Loucy (cell line): ENCODE measurements at regions not wholly inside any gene's neighbourhood (a gene's known extent, or its start where the extent isn't known, plus 50 kb on each side); places are given as distances from the start of the nearest gene placed in this dataset.

Experiments
- H2AFZ ChIP-seq: fragments of 200-600 bp; sonication (generic); 2 replicates; pipeline ENCODE4 v1.6.0; 2016; ENCODE audit warnings: antibody characterized with exemption, mild to moderate bottlenecking, low read length, moderate library complexity
- H3F3A ChIP-seq: fragments of 200-600 bp; 2 replicates; pipeline ENCODE4 v1.6.0; 2016; ENCODE audit warnings: antibody characterized with exemption, low read depth, mild to moderate bottlenecking
- H3K27me3 ChIP-seq: fragments of 200-600 bp; sonication (generic); 2 replicates; pipeline ENCODE4 v1.6.1; 2014; ENCODE audit warnings: low read length, mild to moderate bottlenecking; ENCODE audit not compliant: insufficient read depth, poor library complexity, severe bottlenecking
- H3K36me3 ChIP-seq: fragments of 200-600 bp; sonication (generic); 2 replicates; pipeline ENCODE4 v1.6.1; 2016; ENCODE audit warnings: low read length; ENCODE audit not compliant: insufficient read depth
- H3K4me1 ChIP-seq: fragments of 200-600 bp; sonication (generic); 2 replicates; pipeline ENCODE4 v1.5.1; 2014; ENCODE audit warnings: low read length, mild to moderate bottlenecking; ENCODE audit not compliant: insufficient read depth, poor library complexity, severe bottlenecking
- H3K4me2 ChIP-seq: fragments of 200-600 bp; sonication (generic); 2 replicates; pipeline ENCODE4 v1.6.0; 2014; ENCODE audit warnings: antibody characterized with exemption, low read length, low read depth, mild to moderate bottlenecking; ENCODE audit not compliant: poor library complexity, severe bottlenecking
- H3K4me3 ChIP-seq: fragments of 200-600 bp; sonication (generic); 2 replicates; pipeline ENCODE4 v1.5.1; 2014; ENCODE audit warnings: low read length, mild to moderate bottlenecking, mixed read lengths; ENCODE audit not compliant: poor library complexity, severe bottlenecking
- H3K79me2 ChIP-seq: fragments of 200-600 bp; sonication (generic); 2 replicates; pipeline ENCODE4 v1.6.1; 2014; ENCODE audit warnings: low read length; ENCODE audit not compliant: insufficient read depth
- H3K9ac ChIP-seq: fragments of 200-600 bp; sonication (generic); 2 replicates; pipeline ENCODE4 v1.6.0; 2014; ENCODE audit warnings: mild to moderate bottlenecking, low read depth, low read length, moderate library complexity; ENCODE audit not compliant: poor library complexity, severe bottlenecking
- H3K9me2 ChIP-seq: fragments of 200-600 bp; sonication (generic); replicated peaks from 2 replicates; pipeline ENCODE4 v1.6.1; 2016; ENCODE audit warnings: low read depth, low read length, mixed read lengths
- H3K9me3 ChIP-seq: fragments of 200-600 bp; sonication (generic); 2 replicates; pipeline ENCODE4 v1.6.1; 2014; ENCODE audit warnings: mild to moderate bottlenecking, antibody characterized with exemption, low read length, low read depth; ENCODE audit not compliant: insufficient read depth
- H4K20me1 ChIP-seq: fragments of 200-600 bp; sonication (generic); 2 replicates; pipeline ENCODE4 v1.6.0; 2014; ENCODE audit warnings: antibody characterized with exemption, low read length, mild to moderate bottlenecking; ENCODE audit not compliant: insufficient read depth, poor library complexity, severe bottlenecking
- EZH2phosphoT487 ChIP-seq: fragments of 200-600 bp; IDR thresholded peaks from 2 replicates; pipeline ENCODE4 v1.6.1; 2018; ENCODE audit warnings: antibody characterized with exemption, mild to moderate bottlenecking, moderate library complexity, borderline replicate concordance
- TF ChIP-seq, protein P1 (sequence below): fragments of 200-600 bp; sonication (generic); conservative IDR thresholded peaks from 2 replicates; pipeline ENCODE4 v1.5.1; 2014; ENCODE audit warnings: mild to moderate bottlenecking, antibody characterized with exemption, low read length

DNA sequence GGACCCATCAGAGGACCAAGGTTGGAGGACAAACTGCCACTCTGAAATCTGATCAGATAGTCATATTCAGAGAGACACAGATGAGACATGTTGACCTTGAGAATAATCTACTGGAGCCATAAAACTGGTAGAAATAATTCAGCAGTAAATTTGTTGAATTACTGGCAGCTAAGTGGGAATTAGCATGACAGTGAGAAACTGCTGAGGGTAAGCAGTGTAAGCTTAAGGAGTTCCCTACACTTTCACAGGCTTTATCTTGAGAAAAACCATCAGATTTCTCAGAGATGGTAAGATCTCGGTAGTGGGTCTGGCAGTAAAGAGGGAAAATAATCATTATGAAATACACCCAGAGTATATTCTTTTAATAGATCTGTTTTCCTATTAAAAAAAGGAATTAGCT lies 213.7 kb downstream of the TECRL start:
- Histone ChIP-seq H3K79me2 (no peaks in the 10 kb centered on the region), H3K9ac (no peak overlapping the region)
- TF ChIP-seq EZH2phosphoT487: no peak
- TF ChIP-seq, protein P1, sequence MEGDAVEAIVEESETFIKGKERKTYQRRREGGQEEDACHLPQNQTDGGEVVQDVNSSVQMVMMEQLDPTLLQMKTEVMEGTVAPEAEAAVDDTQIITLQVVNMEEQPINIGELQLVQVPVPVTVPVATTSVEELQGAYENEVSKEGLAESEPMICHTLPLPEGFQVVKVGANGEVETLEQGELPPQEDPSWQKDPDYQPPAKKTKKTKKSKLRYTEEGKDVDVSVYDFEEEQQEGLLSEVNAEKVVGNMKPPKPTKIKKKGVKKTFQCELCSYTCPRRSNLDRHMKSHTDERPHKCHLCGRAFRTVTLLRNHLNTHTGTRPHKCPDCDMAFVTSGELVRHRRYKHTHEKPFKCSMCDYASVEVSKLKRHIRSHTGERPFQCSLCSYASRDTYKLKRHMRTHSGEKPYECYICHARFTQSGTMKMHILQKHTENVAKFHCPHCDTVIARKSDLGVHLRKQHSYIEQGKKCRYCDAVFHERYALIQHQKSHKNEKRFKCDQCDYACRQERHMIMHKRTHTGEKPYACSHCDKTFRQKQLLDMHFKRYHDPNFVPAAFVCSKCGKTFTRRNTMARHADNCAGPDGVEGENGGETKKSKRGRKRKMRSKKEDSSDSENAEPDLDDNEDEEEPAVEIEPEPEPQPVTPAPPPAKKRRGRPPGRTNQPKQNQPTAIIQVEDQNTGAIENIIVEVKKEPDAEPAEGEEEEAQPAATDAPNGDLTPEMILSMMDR: no peak

DNA sequence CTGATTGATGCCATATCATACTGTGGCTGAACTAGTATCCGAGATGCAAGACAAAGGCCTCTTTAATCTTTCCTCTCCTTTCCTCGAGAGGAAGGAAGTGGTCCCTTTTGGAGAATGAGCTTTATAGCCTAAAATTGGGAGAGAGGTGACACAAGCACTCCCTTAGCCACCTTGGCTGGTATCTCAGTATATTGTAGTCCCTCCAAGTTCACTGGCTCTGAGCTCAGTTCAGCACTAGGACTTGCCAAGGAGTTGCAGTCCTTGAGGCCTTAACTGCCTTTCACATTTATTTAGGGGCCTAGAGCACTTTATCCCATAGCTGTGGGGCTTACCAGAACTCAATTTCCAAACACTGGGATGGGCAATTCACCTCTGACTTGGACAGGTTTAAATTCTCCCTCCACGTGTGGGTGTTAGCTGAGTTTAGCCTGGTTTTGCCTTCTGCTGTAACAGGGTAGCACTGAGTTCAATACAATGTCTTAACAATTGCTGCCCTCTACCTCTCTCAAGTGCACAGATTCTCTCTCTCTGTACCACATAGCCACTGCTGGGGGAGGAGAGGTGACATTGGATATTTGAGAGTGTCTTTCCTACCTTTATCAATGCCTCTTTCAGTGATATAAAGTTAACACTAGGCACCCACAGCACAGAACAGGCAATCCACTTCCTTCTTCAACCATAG lies 216.4 kb downstream of the TECRL start:
- Histone ChIP-seq H3K27me3 (no peaks in the 10 kb centered on the region), H4K20me1 (no peaks in the 10 kb centered on the region), H3K4me3 (no peak overlapping the region), H3K4me2 (no peak overlapping the region), H3F3A (no peaks in the 10 kb centered on the region), H3K4me1 (peaks cover 21% of the 10 kb centered on the region), H3K9me2 (no peaks in the 10 kb centered on the region), H3K9me3 (no peaks in the 10 kb centered on the region), H3K36me3 (no peaks in the 10 kb centered on the region), H3K79me2 (no peaks in the 10 kb centered on the region), H2AFZ (peak overlapping the region; percentile 77), H3K9ac (no peak overlapping the region)
- TF ChIP-seq EZH2phosphoT487: no peak
- TF ChIP-seq, protein P1: no peak

More for the DNA sequence above, 213.7 kb downstream of the TECRL start:
- Histone ChIP-seq H3K4me3 (no peak overlapping the region), H3K9me2 (no peaks in the 10 kb centered on the region), H3K36me3 (no peaks in the 10 kb centered on the region), H3K4me1 (peaks cover 31% of the 10 kb centered on the region), H3K27me3 (no peaks in the 10 kb centered on the region), H2AFZ (peak overlapping the region; percentile 44; the same call in 1 of the 2 replicates), H3F3A (no peaks in the 10 kb centered on the region), H3K4me2 (no peak overlapping the region), H3K9me3 (no peaks in the 10 kb centered on the region), H4K20me1 (no peaks in the 10 kb centered on the region)

DNA sequence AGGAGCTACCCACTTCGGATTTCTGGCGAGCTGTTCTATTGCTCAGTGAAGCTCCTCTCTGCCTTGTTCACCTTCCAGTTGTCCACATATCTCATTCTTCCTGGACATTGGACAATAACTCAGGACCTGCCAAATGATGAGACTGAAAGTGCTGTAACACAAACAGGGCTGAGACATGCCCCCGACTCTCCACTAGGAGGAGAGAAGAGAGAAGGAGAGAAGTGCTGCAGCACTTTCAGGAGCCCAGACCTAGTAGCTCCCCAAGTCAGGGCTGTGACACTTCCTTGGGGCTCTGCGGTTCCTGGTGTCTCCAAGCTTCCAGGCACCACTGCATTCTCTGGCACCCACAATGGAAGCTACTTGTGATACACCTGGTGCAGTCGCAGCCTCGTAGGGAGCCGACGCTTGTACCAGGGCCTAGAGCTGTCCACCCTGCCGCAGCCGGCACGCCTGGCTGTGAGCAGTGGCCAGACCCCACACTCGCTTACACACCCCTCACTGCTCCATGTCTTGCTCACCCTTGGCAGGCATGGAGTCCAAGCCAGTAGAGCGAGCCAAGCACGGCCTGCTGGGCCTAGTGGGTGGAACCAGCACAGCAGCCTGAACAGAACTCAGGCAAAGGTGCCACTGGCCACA lies 234.9 kb downstream of the TECRL start:
- H2AFZ ChIP-seq: no peak overlapping the region
- no peaks in the 10 kb centered on the region for H3K79me2 ChIP-seq
- no peaks in the 10 kb centered on the region for H3K36me3 ChIP-seq
- no peaks in the 10 kb centered on the region for H3K27me3 ChIP-seq
- TF ChIP-seq, protein P1: peak; percentile 52
- no peak for TF ChIP-seq EZH2phosphoT487
- no peak overlapping the region for H3K9ac ChIP-seq
- no peaks in the 10 kb centered on the region for H3K9me3 ChIP-seq
- H3K4me2 ChIP-seq: no peak overlapping the region
- H3F3A ChIP-seq: no peaks in the 10 kb centered on the region
- H4K20me1 ChIP-seq: no peaks in the 10 kb centered on the region
- no peak overlapping the region for H3K4me3 ChIP-seq
- H3K9me2 ChIP-seq: no peaks in the 10 kb centered on the region
- H3K4me1 ChIP-seq: no peaks in the 10 kb centered on the region
